Stimulated activated CD8-positive, alpha-beta memory T cell treated with anti-CD3 and anti-CD28 coated beads, Interleukin-4, amount 100 ng/mL, for 48 hours (primary cell): ENCODE measurements at regions not wholly inside any gene's neighbourhood (a gene's known extent, or its start where the extent isn't known, plus 50 kb on each side); places are given as distances from the start of the nearest gene placed in this dataset.
"Not testable (repeated sequence)": the region's sequence is repeated elsewhere in the genome, so short reads cannot be mapped to it uniquely, and the experiment has no call there.

Experiments
- DNase-seq: peaks from one replicate; pipeline ENCODE4 v3.0.0-alpha.2; 2020

GRCh38 chr5:15326932-15327331, 173.0 kb upstream of the FBXL7 start:
- DNase-seq = no peak

DNA sequence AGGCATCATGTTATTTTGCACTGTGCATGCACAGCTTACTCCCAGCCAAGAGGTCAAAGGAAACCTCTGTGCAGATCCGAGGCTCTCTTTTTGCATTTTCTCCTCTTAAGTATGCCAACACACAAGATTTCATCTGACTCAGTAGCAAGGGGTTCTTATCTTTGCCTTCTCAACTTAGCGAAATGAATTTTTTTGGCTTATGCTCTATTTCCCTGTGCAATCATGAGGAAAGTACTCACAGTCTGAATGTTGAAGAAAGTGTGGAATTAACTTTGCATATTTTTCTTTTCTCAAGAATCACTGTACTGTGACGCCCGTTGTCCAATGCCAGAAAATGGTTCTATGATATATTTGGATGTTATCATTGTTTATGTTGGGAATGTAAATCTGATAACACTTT, 173.5 kb upstream of the FBXL7 start:
- DNase-seq = no peak

DNA sequence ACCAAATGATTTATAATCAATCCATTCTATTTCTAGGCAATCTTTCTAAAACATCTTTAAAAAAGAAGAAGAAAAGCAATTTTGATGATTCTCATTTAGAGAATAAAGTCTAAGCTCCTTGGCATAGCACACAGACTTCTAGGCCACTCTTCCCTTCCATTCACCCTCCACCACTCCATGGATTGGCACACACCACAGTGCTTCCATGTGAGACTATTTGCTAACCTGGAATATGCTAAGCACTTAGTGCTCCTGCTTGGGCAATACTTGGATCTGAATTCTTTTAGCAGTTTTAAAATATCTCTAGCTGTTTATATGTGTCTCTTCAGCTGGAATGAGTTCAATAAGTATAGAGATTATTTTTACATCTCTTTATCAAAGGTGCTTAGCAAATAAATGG, 177.6 kb upstream of the FBXL7 start:
- no peak for DNase-seq

- no peak for DNase-seq
These were observed 178.2 kb upstream of the FBXL7 start for GRCh38 chr5:15321776-15322175.

DNA sequence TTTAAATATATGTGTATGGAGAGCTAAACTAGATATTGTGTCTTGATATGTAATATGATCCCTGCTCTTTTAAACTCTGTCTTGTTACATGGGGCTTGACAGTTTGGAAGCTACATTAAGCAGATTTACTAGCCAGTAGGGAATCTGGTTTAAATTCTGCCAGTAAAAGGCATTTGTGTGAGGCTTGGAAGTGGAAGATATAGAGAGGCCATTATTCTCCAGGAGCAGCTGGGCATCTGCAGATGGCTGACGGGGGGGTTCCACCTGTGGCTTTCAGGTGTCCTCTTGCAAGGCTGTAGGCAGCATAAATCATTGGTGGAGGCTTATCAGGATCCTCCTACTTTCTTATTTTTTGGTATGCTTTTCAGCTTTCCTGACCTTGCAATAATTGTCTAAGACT, 179.1 kb upstream of the FBXL7 start:
- no peak for DNase-seq

- no peak for DNase-seq
These were observed 194.8 kb upstream of the FBXL7 start for GRCh38 chr5:15304914-15305834.

GRCh38 chr5:15304066-15304731, 195.8 kb upstream of the FBXL7 start:
- no peak for DNase-seq

DNA sequence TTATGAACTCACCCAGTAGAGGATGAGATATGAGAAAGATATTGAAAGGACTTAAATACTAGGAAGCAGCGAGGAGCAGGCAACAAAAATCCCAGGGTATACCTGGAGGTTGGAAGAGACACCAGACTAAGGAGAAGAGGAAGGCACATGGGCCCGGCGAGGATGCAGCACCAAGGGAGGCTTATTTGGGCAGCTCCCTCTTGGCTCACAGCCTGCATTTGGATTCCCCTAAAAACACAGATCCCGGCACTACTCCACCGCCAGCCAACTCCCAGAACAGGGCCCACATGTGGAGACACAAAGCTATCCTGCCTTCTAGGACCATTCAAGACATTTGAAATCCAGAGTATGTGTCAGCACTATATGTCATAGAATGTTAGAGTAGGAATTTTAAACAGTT, 199.8 kb upstream of the FBXL7 start:
- no peak for DNase-seq

DNA sequence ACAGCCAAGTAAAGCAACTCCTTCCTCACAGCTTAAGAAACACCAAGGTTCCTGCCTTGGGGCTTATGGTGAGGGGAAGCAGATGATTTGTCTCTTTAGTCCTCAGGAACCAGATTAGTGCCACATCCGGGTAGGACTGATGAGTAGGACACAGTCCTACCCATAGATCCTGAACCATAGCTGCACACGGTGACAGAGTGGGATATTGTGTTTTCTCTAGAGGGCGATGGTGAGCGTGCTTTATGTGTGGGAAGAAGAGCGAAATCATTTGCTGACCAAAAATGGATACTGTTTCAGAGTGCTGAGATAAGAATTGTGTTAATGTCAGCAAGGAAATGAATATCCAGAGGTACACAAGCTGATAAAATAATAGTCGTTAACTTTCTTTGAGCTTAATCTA, 209.0 kb upstream of the FBXL7 start:
- no peak for DNase-seq

DNA sequence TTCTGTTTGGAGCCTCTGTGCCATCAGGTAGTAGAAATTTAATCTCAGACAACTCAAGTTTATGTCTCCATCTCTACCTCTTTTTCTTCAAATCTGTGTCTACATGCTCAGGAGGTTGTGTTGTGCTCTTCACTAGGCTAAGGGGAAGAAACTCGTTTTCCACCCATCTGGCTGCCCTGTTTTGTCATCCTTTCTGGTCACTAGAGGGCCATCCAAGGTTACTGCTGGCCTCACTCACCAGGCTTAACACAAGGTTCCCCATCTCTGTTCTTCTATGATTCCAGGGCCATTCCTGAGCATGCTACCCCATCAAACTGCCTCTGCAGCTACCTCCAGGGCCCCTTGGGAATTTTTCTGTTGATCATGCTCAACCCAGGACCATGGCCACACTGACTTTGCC, 213.3 kb upstream of the FBXL7 start:
- DNase-seq = no peak

- no peak for DNase-seq
These were observed 213.9 kb upstream of the FBXL7 start for GRCh38 chr5:15285901-15286583.

DNA sequence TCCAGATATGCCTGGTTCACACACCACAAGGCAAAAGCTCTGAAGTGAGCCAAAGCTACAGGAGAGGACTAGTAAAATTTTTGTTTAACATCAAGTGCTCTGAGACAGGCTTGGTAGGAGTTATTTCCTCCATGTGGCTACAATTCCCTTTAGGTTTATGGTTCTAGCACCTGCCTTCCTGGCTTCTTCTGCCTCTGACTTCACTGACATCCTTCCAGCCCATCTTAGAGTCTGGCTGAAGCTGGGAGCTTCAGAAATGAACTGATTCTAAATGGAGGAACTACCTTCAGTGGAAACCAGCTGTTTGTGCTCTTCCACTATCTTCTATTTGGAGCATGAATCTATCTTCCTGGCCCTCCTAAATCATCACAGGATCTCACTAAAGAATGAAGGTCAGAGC, 215.3 kb upstream of the FBXL7 start:
- no peak for DNase-seq

DNA sequence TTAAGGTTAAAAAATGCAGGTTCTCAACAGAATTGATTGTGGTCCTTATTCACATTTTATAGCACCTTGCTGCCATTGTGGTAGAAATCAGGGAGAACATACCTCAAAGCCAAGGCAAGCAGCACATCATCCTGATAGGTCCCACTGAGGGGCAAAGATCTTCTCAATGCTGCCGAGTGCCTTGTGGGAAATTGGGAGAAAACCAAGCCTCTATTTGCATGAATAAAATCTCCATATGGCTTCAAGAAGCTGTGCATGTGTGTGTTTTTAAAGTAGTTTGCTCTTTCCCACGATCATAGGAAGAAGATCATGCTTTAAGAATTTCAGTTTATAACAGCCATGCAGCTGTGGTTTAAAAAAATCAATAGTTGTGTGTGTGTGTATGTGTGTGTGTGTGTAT, 216.9 kb upstream of the FBXL7 start:
- no peak for DNase-seq

DNA sequence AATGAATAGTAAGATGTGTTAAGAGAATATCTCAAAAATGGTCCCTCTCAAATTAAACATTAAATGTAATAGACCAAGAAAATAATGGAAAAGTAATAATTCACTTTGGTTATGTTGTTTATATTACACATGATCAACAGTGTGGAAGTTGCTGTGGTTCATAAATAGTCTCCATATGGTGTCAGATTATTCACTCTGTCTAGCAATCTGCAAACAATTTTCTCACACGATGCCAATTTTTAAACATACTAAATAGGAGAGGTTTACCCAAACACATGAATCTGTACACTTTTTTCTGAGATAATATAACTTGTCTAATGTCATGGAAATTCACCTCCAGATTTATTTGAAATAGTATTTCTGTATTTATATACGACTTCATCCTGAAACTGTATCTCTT, 217.4 kb upstream of the FBXL7 start:
- DNase-seq = no peak

DNA sequence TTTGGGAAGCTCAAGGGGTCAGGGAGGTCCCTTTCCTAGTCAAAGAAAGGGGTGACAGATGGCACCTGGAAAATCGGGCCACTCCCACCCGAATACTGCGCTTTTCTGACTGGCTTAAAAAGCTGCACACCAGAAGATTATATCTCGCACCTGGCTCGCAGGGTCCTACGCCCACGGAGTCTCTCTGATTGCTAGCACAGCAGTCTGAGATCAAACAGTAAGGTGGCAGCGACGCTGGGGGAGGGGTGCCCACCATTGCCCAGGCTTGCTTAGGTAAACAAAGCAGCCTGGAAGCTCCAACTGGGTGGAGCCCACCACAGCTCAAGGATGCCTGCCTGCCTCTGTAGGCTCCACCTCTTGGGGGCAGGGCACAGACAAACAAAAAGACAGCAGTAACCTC, 228.4 kb upstream of the FBXL7 start:
- DNase-seq = not testable (repeated sequence)

- DNase-seq = no peak
These were observed 232.0 kb upstream of the FBXL7 start for GRCh38 chr5:15267966-15268365.

DNA sequence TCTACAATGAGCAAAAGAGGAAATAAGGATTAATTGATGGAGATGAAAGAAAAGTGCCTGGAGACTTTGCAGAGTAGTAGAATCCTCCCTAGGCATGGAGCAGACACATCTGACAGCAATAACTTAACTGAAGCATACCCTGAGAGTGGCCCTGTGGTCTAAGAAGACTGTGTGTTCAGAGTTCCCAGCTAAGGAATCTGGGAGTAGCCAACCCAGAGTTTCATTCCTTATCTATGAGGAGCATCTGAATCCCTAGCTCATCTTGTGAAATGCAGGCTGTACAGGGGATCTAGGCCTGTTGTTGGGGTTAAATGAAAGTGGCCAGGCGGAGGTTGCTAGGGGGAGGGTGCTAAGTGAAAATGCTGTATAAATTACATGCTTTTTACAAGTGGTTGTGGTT, 233.1 kb upstream of the FBXL7 start:
- no peak for DNase-seq

- DNase-seq = no peak
These were observed 233.8 kb upstream of the FBXL7 start for GRCh38 chr5:15266229-15266628.

- no peak for DNase-seq
These were observed 236.0 kb upstream of the FBXL7 start for GRCh38 chr5:15263942-15264341.

GRCh38 chr5:15263406-15263805, 236.6 kb upstream of the FBXL7 start:
- no peak for DNase-seq

DNA sequence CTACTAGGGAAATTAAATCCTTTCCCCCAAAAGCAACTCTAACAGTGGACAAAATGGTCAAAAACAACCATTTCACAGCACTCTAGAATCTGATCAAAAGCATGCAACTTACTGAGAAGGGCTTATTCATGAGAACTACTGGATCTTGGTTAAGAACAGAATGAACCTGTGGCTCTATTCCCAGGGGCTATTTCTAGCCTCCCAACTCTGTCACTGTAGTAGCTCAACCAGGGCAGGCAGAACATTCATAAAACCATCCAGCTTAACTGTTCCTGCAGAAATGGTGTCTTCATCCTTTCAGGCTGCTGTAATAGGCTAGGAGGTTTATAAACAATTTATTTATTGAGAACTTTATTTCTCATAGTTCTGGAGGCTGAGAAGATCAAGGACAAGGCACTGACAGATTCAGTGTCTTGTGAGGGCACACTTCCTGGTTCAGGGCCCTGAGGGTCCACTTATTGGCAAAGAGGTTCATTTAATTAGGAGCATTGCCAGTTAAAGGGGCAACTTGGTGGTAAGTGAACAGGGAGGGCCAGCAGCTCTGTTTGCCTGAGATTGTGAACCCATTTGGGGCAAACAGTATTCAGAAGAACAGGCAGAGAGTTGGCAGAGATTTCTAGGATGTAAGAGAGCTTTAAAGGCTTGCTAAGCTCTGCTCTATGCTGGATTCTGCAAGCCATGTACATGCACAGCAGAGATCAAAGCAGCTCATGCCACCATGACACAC, 238.5 kb upstream of the FBXL7 start:
- no peak for DNase-seq

- DNase-seq = no peak
These were observed 239.4 kb upstream of the FBXL7 start for GRCh38 chr5:15260356-15261268.
